IPS DF 4.7 (cell line): ENCODE measurements at regions not wholly inside any gene's neighbourhood (a gene's known extent, or its start where the extent isn't known, plus 50 kb on each side); places are given as distances from the start of the nearest gene placed in this dataset.
"Not testable (repeated sequence)": the region's sequence is repeated elsewhere in the genome, so short reads cannot be mapped to it uniquely, and the experiment has no call there.

Source experiments
- DNase-seq: peaks from one replicate; pipeline ENCODE4 v3.0.0-alpha.2; 2013; ENCODE audit warnings: low spot score; ENCODE audit errors: extremely low read depth

DNA sequence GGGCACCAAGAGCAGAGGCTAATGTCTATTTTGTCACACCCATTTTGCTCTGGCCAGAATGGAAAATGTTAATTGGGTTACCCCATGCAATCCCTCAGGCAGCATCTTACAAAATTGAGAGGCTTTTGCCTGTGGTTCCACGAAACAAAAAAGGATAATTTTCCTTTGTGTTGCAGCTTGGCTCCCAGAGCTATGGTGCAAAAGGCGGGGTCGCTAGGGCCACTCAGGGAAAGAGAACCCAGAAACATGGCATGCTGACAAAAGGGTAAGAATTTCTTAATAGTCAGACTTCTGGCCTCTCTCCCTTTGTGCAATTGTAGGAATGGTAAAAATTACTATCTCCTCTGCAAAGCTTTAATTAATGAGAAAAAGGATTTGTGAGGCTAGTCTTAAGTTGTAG, 119.6 kb upstream of the BANK1 start:
- no peak for DNase-seq

DNA sequence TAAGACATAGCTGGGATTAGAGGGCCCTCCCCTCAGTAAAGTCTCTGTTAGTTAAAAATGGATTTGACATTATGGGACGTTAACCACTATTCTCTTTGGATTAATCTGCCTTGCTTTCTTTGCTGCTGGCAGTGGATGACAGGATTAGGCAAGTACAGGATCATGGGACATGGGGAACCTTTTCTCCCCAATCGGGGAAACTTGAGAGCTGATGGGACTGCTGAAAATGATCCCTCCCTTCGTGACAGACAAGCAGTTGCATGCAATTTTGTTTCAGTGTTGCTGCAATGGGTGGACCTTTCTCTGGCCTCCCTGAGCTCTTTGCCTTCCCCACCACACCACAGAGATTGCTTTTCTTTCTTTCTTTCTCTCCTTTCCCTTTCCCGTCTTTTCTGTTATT, 120.2 kb upstream of the BANK1 start:
- DNase-seq = no peak

DNA sequence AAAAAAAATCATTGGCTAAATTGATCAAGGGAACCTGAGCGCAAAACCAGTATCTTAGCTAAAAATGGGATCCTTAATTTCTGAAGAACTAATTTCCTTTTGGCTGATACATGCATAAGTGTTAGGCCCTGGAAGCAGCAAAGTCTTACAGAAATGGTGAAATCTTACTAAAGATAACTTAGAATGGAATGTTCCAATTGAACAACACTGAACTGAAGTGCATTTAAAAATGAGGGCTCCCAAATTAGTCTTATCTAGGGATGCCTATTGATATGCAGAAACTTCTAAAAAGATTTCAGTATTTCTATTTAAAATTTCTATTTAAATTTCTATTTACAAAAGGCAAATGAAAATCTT, 120.7 kb upstream of the BANK1 start:
- no peak for DNase-seq

DNA sequence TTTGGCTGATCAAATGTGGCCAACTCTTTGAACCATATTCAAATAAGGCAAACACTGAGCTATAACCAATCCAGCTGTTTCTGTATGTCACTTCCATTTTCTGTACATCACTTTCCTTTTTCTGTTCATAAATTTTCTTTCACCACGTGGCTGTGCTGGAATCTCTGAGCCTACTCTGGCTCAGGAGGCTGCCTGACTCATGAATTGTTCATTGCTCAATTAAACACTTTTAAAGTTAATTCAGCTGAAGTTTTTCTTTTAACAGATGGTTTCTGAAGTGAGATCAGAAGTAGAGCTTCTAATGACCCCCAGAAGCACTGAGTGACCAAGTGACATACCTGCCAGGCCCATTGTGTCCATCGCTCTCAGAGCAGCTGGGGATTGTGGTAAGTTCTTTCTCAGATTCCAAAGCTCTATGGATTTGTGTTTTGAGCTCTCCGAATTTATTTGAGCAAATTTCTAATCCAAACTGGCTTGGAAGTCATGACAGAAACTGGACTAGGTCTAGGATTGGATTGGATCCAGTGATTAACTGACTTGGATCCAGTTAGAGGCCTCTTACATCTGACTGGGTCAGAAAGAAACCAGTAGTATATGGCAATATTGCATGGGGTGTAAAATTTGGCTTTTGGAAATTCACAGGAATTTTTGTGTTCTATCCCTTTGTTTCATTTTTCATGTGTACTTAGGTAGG, 121.2 kb upstream of the BANK1 start:
- DNase-seq = no peak

DNA sequence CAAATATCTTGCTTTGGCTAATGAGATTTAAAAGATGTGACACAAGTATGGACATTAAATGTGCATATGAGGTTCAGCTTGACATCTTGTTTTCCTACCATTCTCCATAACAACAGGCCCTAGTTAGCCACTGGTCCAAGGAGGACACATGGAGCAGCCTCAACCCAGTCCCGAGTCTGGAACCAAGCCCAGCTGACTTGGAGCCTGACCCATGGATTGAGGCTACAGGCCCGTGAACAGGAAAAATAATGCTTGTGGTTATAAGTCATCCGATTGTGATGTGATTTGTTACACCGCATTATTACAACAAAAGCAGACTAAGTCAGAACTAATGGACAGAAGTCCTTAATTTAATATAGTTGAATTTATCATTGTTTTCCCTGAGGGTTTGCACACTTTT, 123.2 kb upstream of the BANK1 start:
- no peak for DNase-seq

DNA sequence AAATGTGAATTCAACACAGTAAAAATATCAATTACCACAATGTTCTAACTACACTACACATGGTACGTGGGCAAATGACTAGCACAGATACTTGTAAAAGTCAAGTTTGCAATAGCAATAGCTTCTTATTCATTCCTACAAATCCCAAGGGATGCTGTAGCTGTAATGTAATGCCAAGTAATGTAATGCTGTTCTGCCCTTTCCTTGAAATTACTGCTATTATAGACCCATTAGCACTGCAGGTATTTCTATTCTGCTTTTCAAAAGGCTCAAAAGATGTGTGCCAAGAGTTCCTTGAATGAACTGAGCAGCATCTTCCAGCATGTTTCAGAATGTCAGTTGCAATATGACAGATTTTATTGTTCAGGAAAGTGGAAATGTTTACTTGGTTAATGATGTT, 129.9 kb upstream of the BANK1 start:
- DNase-seq = no peak

DNA sequence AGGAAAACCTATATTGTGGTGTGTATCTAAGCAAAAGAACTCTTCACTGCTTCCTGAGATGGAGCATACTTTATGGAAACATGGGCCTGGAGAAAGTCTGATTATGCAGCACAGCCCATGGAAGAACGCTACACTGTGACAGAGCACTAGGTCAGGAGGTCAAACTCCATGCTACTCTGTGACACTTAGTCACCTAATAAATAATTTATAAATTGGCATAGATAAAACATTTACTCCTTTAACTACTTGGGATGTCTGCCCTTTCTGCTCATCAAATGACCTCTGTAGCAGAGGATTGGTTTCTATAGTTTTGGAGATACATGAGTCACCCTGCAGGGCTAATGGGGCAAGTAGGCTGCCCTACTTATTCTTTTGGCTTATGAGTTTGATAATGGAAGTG, 134.7 kb upstream of the BANK1 start:
- DNase-seq = no peak

DNA sequence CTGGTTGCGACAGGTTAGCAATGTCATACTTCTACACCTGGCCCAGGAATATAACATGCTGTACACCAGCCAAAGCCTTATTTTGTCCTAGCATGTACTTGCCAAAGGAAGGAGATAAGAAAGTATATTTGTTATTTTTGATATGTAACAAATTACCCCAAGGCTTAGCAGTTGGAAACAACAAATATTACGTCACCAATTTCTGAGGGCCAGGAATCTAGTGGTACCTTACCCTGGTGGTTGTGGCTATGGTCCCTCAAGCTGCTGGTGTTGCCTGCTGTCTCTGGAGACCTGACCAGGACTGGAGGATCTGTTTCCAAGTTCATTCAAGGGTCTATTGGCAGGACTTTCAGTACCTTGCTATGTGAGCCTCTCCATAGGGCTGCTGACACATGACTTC, 135.5 kb upstream of the BANK1 start:
- DNase-seq = no peak

DNA sequence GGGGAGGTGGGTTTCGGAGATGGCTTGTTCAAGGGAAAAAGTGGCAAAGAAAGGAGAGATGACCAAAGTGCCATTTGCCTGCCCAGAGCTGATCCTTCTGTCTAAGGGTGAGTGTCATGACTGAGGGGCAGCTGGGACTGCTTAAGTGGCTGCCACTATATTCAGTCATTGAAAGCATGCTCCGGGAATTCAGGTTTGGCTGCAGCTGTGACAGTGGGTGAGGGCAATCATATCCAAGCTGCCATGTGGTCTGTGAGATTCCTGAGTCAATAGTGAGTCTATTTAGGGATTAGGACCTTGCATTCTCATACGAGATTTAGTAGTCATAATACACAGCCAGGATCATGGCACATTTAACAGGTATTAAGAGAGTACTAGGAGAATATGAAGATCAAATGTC, 138.8 kb upstream of the BANK1 start:
- DNase-seq = no peak

DNA sequence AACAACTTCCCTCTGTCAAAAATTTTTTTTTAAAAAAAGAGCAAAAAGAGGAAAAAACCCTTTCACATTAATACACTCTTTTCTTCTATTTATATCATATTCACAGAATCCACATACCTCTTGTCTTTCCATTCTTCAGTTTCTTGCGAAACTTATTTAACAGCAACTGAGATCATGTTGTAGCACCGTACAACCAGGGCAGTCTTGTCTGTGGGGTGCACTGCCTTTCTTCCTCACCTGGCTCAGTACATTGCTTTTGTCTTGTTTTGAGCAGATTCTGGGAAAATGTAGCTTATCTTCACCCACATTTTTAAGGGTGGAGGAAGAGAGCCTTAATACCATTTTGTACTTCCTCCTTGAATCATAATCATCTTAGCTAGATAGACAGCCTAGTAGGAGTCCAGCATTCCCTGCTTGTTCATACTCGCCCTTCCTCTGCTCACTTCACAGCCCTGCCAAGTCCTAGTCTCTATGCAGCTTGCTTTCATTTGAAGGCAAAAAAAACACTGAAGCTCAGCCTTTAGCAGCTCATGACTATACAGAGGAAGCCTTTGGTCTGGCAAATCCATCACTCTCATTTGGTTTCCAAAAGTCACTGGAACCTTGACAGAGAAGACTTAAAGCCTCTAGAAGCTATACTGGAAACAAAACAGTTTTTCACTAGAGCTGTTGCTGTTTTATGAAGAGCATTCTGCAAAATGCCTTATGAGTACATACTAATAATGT, 140.6 kb upstream of the BANK1 start:
- DNase-seq = no peak

DNA sequence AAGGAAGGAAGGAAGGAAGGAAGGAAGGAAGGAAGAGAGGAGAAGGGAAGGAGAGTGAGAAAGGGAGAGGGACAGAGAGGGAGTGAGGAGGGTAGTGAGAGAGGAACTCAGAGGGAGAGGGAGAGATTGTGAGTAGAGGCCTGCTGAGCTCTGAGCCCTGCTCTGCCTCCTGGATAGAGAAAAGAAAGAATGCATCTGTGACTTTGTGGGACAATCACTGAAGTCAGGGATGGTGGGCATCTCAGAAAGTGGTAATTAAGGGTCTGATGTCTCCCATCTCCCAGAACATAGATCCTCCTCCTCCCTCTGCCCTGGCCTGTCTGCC, 142.9 kb upstream of the BANK1 start:
- DNase-seq = no peak

DNA sequence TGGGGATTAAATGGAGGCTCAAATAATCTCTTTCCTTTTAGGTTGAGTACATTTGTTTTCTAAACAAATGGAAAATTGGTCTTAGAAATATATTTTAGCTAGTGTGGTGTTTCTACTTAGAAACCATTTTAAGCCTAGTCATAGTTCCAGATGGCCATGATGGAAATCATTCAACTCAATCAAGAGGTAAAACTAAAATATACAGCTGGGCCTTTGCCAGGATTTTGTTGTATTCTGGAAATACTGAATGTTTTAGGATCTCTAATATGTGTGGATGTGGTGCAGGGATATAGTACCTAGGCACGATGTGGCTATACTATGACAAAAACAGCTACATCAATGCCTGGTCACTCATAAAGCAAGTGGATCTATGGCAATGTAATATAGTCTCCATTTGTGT, 146.0 kb upstream of the BANK1 start:
- DNase-seq = no peak

DNA sequence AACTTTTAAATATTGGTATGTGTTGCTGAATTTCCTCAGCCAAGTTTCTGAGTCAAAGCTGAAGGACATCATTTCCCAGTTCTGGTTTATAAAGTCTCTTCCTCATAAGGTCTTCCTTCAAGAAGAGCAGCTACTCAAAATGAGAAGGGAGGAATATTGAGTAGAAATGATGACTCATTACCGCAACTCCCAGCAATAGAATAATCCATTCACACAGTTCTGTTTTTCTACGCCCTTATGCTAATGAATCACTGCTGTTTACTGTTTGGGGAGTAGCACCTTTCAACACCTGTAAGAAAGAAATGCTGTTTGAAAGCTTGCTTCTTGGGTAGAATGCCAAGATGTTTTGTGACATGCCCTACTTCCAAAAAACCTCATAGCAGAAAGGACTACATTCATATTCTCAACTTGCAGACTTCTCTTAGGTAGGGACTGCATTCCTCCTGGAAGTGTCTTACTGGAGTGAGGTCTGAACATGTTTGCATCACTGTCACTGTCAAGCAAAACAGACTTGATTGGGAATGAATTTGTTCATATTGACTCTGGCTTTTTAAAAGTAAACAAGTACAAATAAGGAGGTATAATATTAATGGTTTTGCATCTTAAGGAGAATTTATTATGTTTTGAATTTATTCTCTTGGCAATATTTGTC, 147.2 kb upstream of the BANK1 start:
- no peak for DNase-seq

DNA sequence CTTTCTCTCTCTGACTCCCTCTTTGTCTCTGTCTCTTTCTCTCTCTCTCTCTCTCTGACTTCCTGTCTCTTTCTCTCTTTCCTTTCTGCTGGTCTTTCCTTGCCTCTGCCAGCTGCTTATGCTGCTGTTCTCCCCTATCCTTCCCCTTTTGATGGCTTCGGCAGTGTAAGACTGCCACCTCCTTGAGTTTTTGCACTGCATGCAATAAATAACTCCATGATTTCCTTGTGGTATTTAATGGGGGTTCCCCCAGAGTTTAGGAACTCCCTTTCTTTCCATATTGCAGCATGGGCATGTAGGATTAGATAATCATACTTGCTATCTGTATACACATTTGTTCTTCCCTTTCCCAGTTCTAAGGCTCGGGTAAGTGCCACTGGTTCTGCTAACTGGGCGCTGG, 157.8 kb upstream of the BANK1 start:
- not testable (repeated sequence) for DNase-seq

DNA sequence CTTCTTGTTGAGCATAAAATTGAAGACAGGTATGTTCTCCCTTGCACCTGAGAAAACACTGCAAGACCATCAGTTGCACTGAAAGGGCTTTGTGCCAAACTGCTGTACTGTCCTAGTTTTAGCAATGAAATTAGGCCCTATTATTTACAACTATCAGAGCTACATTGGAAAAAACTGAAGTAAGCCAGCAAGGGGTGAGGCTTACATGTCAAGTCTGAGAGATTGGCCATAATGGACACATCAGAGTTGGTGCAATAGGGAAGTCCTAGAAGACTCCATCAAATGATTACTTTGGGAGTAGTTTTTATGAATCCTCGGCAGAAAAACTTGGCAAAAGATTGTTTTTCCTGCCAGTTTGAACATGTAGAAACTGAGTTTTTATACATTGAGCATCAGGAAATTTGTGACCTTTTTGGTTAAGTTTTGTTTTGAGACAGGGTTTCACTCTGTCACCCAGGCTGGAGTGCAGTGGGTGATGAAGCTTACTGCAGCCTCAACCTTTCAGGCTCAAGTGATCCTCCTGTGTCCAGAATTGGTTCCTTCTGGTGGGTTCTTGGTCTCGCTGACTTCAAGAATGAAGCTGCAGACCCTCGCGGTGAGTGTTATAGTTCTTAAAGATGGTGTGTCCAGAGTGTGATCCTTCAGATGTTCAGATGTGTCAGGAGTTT, 160.1 kb upstream of the BANK1 start:
- no peak for DNase-seq

DNA sequence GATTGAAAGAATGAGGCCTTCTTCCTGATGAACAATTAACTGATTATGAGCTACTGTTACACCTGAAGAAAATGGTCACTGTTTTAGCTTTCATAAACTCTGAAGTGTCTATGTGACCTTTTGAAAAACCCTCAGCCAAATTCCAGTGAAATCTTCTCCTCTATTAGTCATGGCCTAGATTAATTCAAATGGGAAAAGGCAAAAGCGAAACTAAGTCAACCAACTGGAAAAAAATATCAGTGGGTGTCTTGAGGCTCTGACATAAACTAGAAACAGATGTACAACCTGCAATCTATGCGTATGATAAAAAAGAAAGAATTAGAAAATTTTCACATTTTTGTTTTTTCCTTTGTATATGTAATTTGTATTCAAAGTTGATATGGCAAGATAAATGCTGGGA, 169.4 kb upstream of the BANK1 start:
- no peak for DNase-seq

DNA sequence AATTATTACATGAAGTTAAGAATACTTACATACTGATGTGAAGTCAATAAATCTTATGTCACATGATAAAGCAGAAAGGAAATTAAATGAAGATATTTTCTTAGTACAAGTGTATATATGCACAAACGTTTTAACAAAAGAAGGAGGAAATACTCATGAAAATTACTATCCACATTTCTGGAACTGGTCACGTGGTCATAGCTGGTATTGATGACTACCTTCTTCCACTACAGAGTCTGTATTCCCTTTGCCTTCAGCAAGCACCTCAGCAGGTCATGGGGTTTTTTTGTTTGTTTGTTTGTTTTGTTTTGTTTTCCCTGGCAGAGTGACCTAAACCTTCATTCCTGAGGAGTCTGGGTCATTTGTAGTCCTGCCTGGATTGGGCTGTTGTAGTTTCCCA, 174.9 kb upstream of the BANK1 start:
- DNase-seq = no peak

DNA sequence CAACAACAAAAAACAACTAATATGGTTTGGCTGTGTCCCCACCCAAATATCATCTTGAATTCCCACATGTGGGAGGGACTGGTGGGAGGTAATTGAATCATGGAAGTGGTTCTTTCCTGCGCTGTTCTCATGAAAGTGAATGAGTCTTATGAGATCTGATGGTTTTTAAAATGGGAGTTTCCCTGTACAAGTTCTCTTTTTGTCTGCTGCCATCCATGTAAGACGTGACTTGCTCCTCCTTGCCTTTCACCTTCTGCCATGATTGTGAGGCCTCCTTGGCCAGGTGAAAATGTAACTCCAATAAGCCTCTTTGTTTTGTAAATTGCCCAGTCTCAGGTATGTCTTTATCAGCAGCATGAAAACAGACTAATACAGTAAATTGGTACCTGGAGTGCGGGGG, 183.5 kb upstream of the BANK1 start:
- not testable (repeated sequence) for DNase-seq

DNA sequence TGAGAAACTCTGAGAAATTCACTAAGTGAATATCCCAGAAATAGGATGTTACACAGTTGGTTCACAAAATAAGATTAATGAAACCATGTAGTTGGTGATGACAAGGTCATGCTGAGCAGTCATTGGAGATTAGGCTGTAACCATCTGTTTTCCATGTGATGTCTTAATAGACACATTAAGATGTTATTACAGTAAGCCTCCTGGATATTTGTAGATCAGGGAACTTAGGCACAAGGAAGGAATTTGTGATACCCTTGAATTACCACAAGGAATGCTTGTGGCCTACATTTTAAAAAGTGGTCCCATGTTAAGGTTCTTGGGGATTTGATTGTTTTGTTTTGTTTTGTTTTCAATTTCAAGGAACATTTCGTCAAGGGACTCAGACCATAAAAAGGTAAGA, 185.6 kb upstream of the BANK1 start:
- no peak for DNase-seq

DNA sequence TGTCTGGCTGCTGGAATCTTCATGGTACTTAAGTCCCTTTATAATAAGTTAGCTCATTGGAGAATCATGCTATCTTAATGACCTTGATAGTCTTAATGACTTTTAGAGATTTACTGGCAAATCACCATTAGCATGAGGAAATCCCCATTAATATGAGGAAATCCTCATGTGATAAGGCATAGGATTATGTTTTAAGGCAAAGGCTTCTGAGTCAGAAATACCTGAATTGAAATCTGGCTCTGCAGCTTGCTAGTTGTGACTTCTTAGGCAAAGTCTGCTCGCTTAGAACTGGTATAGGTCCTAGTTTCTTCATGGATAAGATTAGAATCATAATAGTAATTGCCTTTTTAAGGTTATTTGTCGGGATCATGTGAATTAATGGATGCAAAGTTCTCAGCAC, 190.2 kb upstream of the BANK1 start:
- no peak for DNase-seq

DNA sequence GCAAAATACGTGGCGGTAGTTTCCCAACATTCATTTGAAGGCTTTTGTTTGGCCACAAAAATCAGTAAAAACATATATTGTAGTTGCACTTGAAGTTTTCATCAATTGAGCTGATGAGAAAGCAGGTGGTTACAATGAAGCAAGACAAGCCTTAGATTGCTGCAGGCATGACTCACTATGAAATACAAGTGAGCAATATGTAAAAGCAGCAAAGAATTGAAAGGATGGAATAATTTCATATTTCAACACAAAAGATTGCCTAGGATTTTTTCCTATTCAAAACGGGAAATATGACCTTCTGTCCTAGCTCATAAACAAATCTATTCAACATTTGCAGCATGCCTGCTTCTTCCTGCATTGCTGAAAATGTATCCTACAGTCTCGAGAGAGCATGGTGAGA, 190.9 kb upstream of the BANK1 start:
- DNase-seq = no peak

DNA sequence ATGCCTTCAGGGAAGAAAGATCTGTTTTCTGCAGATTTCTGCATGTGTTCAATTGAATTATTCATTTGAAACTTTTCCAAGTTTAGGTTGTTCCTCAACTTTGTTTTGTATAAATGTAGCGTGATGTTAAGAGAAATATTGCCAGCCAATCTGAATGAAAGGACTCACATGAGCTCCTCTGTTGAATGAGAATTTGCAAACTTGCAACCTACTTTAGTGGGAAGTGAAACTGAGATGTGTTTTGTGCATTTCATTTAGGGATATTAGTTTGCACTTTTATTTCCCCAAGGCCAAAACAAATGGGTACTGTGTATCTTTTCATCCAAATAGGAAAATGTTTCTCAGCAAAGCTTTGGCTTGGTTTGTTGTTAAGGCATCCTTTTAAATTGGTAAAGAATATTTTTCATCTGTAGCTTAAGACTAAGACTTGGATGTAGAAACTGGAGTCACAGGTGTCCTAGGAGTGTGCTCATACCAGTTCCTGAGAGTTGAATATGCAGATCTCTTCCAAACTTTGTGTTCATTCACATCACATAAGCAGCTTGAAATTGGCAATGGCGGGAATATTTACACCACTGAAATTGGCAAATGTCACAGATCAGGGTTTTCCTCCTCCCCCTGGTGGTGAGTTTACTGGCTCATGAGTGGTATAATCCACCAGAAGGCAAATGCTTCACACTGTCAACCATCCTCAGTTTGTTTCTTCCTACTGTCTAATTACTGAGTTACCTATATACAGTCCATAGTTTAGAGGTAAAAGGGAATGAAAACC, 193.6 kb upstream of the BANK1 start:
- no peak for DNase-seq
